CD14-positive monocyte (primary cell): ENCODE measurements at regions not wholly inside any gene's neighbourhood (a gene's known extent, or its start where the extent isn't known, plus 50 kb on each side); places are given as distances from the start of the nearest gene placed in this dataset.

ENCODE experiments used
- DNase-seq, 3 donors: peaks; one replicate each; pipeline ENCODE4 v3.0.0-alpha.2; 2011 to 2022
- H2AFZ ChIP-seq: 2 replicates; pipeline ENCODE4 v1.6.0; 2012; ENCODE audit warnings: mild to moderate bottlenecking, low read depth, low read length, inconsistent platforms; ENCODE audit not compliant: insufficient read depth, poor library complexity, severe bottlenecking
- H3K27ac ChIP-seq, 2 donors: 1 replicate in 1 of 2; 2 replicates in 1 of 2; pipeline ENCODE4 v1.5.1; 2012 to 2013; ENCODE audit warnings: low read length in 2 of 2, control low read depth in 1 of 2, inconsistent platforms in 1 of 2, low read depth in 1 of 2, mild to moderate bottlenecking in 1 of 2
- H3K27me3 ChIP-seq, 2 donors: one replicate each; pipeline versions ENCODE4 v1.6.0 to v1.6.1; 2011 to 2013; ENCODE audit warnings: low read length in 2 of 2; ENCODE audit not compliant: control insufficient read depth in 2 of 2, insufficient read depth in 2 of 2
- H3K36me3 ChIP-seq, 2 donors: replicated peaks in 1 of 2; 1 replicate in 1 of 2; 2 replicates in 1 of 2; pipeline versions ENCODE4 v1.5.1 to v1.6.1; 2012 to 2013; ENCODE audit warnings: low read length in 2 of 2, control low read depth in 1 of 2, inconsistent platforms in 1 of 2, mild to moderate bottlenecking in 1 of 2; ENCODE audit not compliant: insufficient read depth in 2 of 2, control insufficient read depth in 1 of 2
- H3K4me1 ChIP-seq, 2 donors: 1 replicate in 1 of 2; 2 replicates in 1 of 2; pipeline versions ENCODE4 v1.5.1 to v1.6.1; 2012 to 2013; ENCODE audit warnings: low read length in 2 of 2, control low read depth in 1 of 2, inconsistent platforms in 1 of 2, mild to moderate bottlenecking in 1 of 2, moderate library complexity in 1 of 2; ENCODE audit not compliant: insufficient read depth in 2 of 2, control insufficient read depth in 1 of 2
- H3K4me2 ChIP-seq: replicated peaks from 2 replicates; pipeline ENCODE3; 2012; ENCODE audit warnings: low read length, moderate library complexity, mild to moderate bottlenecking; ENCODE audit not compliant: poor library complexity, severe bottlenecking; ENCODE audit errors: extremely low read depth
- H3K4me3 ChIP-seq, 3 experiments: fragments of 200-600 bp in 1 of 3; sonication (generic) in 1 of 3; replicated peaks in 1 of 3; 1 replicate in 2 of 3; 2 replicates in 1 of 3; pipeline ENCODE4 v1.5.1; 2011 to 2013; ENCODE audit warnings: low read length in 3 of 3, mild to moderate bottlenecking in 3 of 3, control low read depth in 2 of 3, low read depth in 2 of 3, inconsistent platforms in 1 of 3, moderate library complexity in 1 of 3
- H3K79me2 ChIP-seq: 2 replicates; pipeline ENCODE4 v1.6.0; 2012; ENCODE audit warnings: mild to moderate bottlenecking, control low read depth, inconsistent platforms, low read length, moderate library complexity; ENCODE audit not compliant: insufficient read depth
- H3K9ac ChIP-seq: 2 replicates; pipeline ENCODE4 v1.6.0; 2017; ENCODE audit warnings: low read length, mild to moderate bottlenecking; ENCODE audit not compliant: insufficient read depth, poor library complexity, severe bottlenecking
- H3K9me3 ChIP-seq, 2 donors: replicated peaks in 1 of 2; 1 replicate in 1 of 2; 2 replicates in 1 of 2; pipeline versions ENCODE4 v1.5.1 to v1.6.1; 2012 to 2013; ENCODE audit warnings: low read length in 2 of 2, control low read depth in 1 of 2; ENCODE audit not compliant: control insufficient read depth in 1 of 2, insufficient read depth in 1 of 2
- H4K20me1 ChIP-seq: 2 replicates; pipeline ENCODE4 v1.6.0; 2012; ENCODE audit warnings: mild to moderate bottlenecking, low read length, control low read depth, moderate library complexity; ENCODE audit not compliant: insufficient read depth
- H3K27ac Mint-ChIP-seq, 7 donors: one replicate each; pipeline ENCODE4 v1.8.0; 2020; ENCODE audit warnings: mild to moderate bottlenecking in 7 of 7, mixed read lengths in 7 of 7, moderate library complexity in 6 of 7, inconsistent platforms in 2 of 7
- H3K27me3 Mint-ChIP-seq, 3 donors: one replicate each; pipeline ENCODE4 v1.8.0; 2021 to 2022; ENCODE audit warnings: low read depth in 3 of 3, mild to moderate bottlenecking in 3 of 3, mixed read lengths in 3 of 3, moderate library complexity in 3 of 3, inconsistent platforms in 1 of 3
- H3K36me3 Mint-ChIP-seq, 2 donors: one replicate each; pipeline ENCODE4 v1.8.0; 2020; ENCODE audit warnings: mixed read lengths in 2 of 2, inconsistent platforms in 1 of 2, mild to moderate bottlenecking in 1 of 2
- H3K4me1 Mint-ChIP-seq: one replicate; pipeline ENCODE4 v1.8.0; 2020; ENCODE audit warnings: mild to moderate bottlenecking, mixed read lengths
- H3K4me3 Mint-ChIP-seq, 2 donors: one replicate each; pipeline ENCODE4 v1.8.0; 2020; ENCODE audit warnings: mild to moderate bottlenecking in 2 of 2, mixed read lengths in 2 of 2, moderate library complexity in 1 of 2
- H3K9me3 Mint-ChIP-seq, 7 donors: one replicate each; pipeline ENCODE4 v1.8.0; 2020 to 2022; ENCODE audit warnings: mixed read lengths in 7 of 7, mild to moderate bottlenecking in 6 of 7, moderate library complexity in 6 of 7, inconsistent platforms in 2 of 7
- CTCF ChIP-seq: fragments of 200-600 bp; IDR thresholded peaks from one replicate; pipeline ENCODE4 v1.8.0; 2022; ENCODE audit warnings: antibody characterized with exemption, mild to moderate bottlenecking
- WGBS: methylation state at CpG from one replicate; pipeline ENCODE4 v1.1.5; 2013; ENCODE audit warnings: missing lambda C conversion rate; ENCODE audit not compliant: insufficient coverage; 5-methylcytosine and 5-hydroxymethylcytosine counted together
- intact Hi-C, 2 donors: fragments of 100-400 bp; cut with micrococcal nuclease; formaldehyde crosslinking; loops; one replicate each; pipeline versions ENCODE4 v1.15.0 to v1.15.1; 2023

- Histone ChIP-seq H2AFZ (no peak overlapping the region), H3K4me3 (no peak overlapping the region), H3K36me3 (no peaks in the 10 kb centered on the region), H4K20me1 (no peaks in the 10 kb centered on the region), H3K79me2 (no peaks in the 10 kb centered on the region), H3K9me3 (peaks cover 10 to 18% of the 10 kb centered on the region in 2 donors), H3K4me1 (no peaks in the 10 kb centered on the region), H3K4me2 (no peak overlapping the region), H3K27me3 (no peaks in the 10 kb centered on the region), H3K27ac (no peak overlapping the region), H3K9ac (no peak overlapping the region)
- no peaks in the 10 kb centered on the region for H3K4me1 Mint-ChIP-seq
- intact Hi-C loops: no loop called here
- no peak overlapping the region for H3K4me3 Mint-ChIP-seq
- no peaks in the 10 kb centered on the region for H3K27me3 Mint-ChIP-seq
- no peak for DNase-seq
- no peaks in the 10 kb centered on the region for H3K36me3 Mint-ChIP-seq
- no peak overlapping the region for H3K27ac Mint-ChIP-seq
- peaks cover 0 to 7% (median 2%) of the 10 kb centered on the region in 7 donors for H3K9me3 Mint-ChIP-seq
- no peak for TF ChIP-seq CTCF
- WGBS: no CpG with 5 or more reads among the region's 2 CpGs
Measured at GRCh38 chr5:44645502-44645901, 163.2 kb upstream of the MRPS30 start.

GRCh38 chr5:44644628-44645027 lies 164.1 kb upstream of the MRPS30 start:
- Mint-ChIP-seq H3K27ac (no peak overlapping the region), H3K36me3 (no peaks in the 10 kb centered on the region), H3K9me3 (peaks cover 0 to 7% (median 2%) of the 10 kb centered on the region in 7 donors), H3K4me3 (no peak overlapping the region), H3K4me1 (no peaks in the 10 kb centered on the region), H3K27me3 (no peaks in the 10 kb centered on the region)
- Histone ChIP-seq H3K79me2 (no peaks in the 10 kb centered on the region), H3K9me3 (peaks cover 10 to 18% of the 10 kb centered on the region in 2 donors), H3K4me3 (no peak overlapping the region), H4K20me1 (no peaks in the 10 kb centered on the region), H3K4me1 (no peaks in the 10 kb centered on the region), H3K27me3 (no peaks in the 10 kb centered on the region), H3K4me2 (no peak overlapping the region), H3K9ac (no peak overlapping the region), H2AFZ (no peak overlapping the region), H3K27ac (no peak overlapping the region), H3K36me3 (no peaks in the 10 kb centered on the region)
- intact Hi-C loops: no loop called here
- TF ChIP-seq CTCF: no peak
- no peak for DNase-seq
- WGBS: no CpG with 5 or more reads among the region's 3 CpGs
